Activated CD8-positive, alpha-beta T cell treated with anti-CD3 and anti-CD28 coated beads, Interleukin-2, amount 10 ng/mL, durations not matched to agents 7 days and 5 days (primary cell): ENCODE measurements at regions not wholly inside any gene's neighbourhood (a gene's known extent, or its start where the extent isn't known, plus 50 kb on each side); places are given as distances from the start of the nearest gene placed in this dataset.

Experiments used
- ATAC-seq: fragments of 150-1000 bp; cut with Tn5 transposase; one replicate; pipeline ENCODE4 v1.10.0; 2021; ENCODE audit warnings: moderate library complexity
- CTCF ChIA-PET: fragments of 350-600 bp; sonication (Branson Sonifier 250); formaldehyde crosslinking; loops from one replicate; lab custom pipeline; 2021; ENCODE audit warnings: antibody characterized with exemption; lab: Charles Lee
- POLR2A ChIA-PET: fragments of 350-600 bp; sonication (Branson Sonifier 250); formaldehyde crosslinking; loops from one replicate; lab custom pipeline; 2021; ENCODE audit warnings: antibody characterized with exemption; lab: Charles Lee
- DNase-seq: peaks from one replicate; pipeline ENCODE4 v3.0.0-alpha.2; 2020
- H3K27ac Mint-ChIP-seq: one replicate; pipeline ENCODE4 v1.8.0; 2021; ENCODE audit warnings: mild to moderate bottlenecking, mixed read lengths
- H3K27me3 Mint-ChIP-seq: one replicate; pipeline ENCODE4 v1.8.0; 2021; ENCODE audit warnings: low read depth, mixed read lengths
- H3K36me3 Mint-ChIP-seq: one replicate; pipeline ENCODE4 v1.8.0; 2021; ENCODE audit warnings: low read depth, mixed read lengths
- H3K4me1 Mint-ChIP-seq: one replicate; pipeline ENCODE4 v1.8.0; 2021; ENCODE audit warnings: low read depth, mixed read lengths
- H3K4me3 Mint-ChIP-seq: one replicate; pipeline ENCODE4 v1.8.0; 2021; ENCODE audit warnings: mild to moderate bottlenecking, mixed read lengths
- H3K9me3 Mint-ChIP-seq: one replicate; pipeline ENCODE4 v1.8.0; 2022; ENCODE audit warnings: mixed read lengths; ENCODE audit not compliant: insufficient read depth

DNA sequence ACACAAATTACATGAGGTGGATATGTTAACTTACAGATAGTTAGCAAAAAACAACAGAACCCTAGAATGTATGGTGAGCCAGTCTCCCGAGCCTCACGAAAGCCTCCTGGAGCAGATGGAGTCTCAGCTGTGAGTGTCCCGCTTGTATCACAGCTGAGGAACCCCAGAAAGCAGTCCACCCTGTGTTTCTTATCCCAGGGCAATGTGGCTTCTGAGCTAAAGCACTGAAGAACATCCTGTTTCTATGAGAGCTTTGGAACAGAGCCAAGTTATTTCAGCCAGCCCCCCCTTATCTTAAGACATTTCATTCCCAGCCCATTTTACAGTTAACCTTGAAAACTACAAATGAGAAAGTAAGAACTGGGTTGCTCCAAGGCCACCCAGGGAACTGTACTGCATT lies 1220.9 kb upstream of the CDH6 start:
- no peak overlapping the region for H3K27ac Mint-ChIP-seq
- DNase-seq (no peak), ATAC-seq (no peak)
- H3K27me3 Mint-ChIP-seq = no peaks in the 10 kb centered on the region
- H3K4me3 Mint-ChIP-seq = no peak overlapping the region
- ChIA-PET CTCF (interaction anchor here (0.6 kb wide), 1 partner anchor 1790 kb away, joined by 3 read pairs; no protein-coding TSS in a partner anchor), POLR2A (no interaction called here)
- H3K36me3 Mint-ChIP-seq = no peaks in the 10 kb centered on the region
- peaks cover 18% of the 10 kb centered on the region for H3K9me3 Mint-ChIP-seq
- no peaks in the 10 kb centered on the region for H3K4me1 Mint-ChIP-seq

DNA sequence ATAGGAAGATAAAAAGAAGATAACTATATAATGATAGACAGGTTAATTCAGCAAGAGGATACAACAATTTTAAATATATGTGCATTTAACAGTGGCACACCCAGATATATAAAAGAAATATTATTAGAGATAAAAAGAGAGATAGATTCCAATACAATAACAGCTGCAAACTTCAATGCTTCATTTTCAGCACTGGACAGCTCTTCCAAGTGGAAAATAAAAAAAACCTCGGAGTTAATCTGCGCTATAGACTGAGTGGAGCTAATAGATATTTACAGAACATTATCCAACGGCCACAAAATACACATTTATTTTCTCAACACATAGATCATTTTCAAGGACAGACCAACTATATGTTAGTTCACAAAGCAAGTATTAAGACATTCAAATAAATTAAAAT lies 1229.5 kb upstream of the CDH6 start:
- no peak overlapping the region for H3K27ac Mint-ChIP-seq
- no peaks in the 10 kb centered on the region for H3K36me3 Mint-ChIP-seq
- ChIA-PET POLR2A (no interaction called here), CTCF (no interaction called here)
- DNase-seq (no peak), ATAC-seq (no peak)
- no peak overlapping the region for H3K4me3 Mint-ChIP-seq
- peaks cover 49% of the 10 kb centered on the region for H3K9me3 Mint-ChIP-seq
- no peaks in the 10 kb centered on the region for H3K27me3 Mint-ChIP-seq
- H3K4me1 Mint-ChIP-seq = no peaks in the 10 kb centered on the region

DNA sequence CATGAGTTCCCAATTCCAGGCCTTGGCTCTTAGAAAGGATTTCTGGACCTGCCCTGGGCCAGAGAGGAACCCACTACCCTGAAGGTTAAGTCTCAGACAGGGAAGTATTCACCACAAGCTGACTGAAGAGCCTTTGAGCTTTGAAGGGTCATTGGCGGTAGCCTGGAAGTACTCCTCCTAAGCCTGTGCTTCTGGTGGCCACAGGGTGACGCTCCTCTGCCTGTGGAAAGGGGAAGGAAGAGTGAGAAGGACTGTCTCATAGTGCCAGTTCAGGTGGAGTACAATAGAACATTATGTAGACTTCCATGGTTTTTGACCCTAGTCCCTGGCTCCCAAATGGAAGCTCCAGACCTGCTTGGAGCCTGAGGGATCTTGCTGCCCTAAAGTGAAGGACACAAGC lies 1233.2 kb upstream of the CDH6 start:
- Mint-ChIP-seq H3K27ac (no peak overlapping the region), H3K9me3 (peaks cover 34% of the 10 kb centered on the region), H3K36me3 (no peaks in the 10 kb centered on the region), H3K27me3 (no peaks in the 10 kb centered on the region), H3K4me3 (no peak overlapping the region), H3K4me1 (no peaks in the 10 kb centered on the region)
- ATAC-seq = no peak
- POLR2A ChIA-PET = no interaction called here
- CTCF ChIA-PET = no interaction called here
- no peak for DNase-seq

DNA sequence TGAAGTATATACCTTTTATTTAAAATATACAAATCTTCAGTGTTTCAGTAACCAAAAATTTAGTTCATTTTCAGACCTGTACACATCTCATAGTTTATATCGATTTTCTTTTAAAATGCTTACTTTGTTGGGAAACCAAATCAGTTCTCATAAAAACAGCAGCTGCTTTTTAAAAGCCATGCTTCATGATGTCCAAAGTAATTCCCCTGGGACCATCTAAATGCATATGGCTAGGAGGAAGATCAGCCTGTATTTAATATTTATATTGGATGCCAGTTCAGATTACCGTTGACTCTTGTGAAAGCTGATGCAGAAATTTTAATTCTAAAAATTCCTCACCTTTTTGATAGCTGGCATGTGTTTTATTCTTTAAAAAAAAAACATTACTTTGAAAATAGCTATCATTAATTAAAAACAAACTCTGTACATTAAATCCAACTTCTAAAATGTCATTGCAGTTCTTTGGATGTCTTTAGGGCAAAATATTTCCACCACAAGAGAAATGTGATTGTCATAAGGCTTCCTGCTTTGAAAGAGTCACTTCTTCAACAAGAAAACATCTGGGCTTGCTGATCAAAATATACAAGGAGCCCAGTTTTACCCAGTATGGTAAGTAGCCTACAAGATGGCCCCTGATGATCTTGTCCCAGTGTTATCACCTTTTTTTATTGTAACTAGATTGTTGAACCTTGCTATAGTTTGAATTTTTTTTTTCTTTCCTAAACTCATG lies 1242.9 kb upstream of the CDH6 start:
- Mint-ChIP-seq H3K27me3 (no peaks in the 10 kb centered on the region), H3K36me3 (no peaks in the 10 kb centered on the region), H3K4me3 (no peak overlapping the region), H3K27ac (no peak overlapping the region), H3K4me1 (no peaks in the 10 kb centered on the region), H3K9me3 (no peaks in the 10 kb centered on the region)
- ATAC-seq = no peak
- ChIA-PET CTCF (no interaction called here), POLR2A (no interaction called here)
- DNase-seq = no peak

DNA sequence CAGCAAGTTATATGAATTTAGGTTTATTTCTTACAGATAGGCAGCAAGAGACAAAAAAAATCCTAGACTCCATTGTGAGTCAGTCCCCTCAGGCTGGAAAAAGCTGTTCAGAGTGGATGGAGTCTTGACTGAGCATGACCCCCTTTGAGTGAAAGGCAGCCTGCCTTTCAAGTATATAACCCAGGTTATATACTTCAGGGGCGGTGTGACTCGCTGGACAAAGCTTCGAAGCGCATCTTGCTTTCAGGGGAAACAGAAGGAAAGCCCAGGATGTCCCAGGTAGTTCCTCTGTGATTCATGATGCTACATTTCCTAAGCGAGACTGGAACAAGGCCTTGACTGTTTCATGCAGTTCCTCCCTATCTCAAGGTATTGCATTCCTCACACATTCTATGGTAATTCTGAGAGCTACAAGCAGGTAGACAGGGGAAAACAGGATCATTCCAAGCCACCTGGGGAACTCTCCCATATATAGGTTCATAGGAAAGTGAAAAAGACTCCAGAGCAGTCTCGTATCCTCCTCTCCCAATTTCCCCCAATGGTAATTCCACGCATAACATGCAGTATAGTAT lies 1244.1 kb upstream of the CDH6 start:
- POLR2A ChIA-PET = no interaction called here

DNA sequence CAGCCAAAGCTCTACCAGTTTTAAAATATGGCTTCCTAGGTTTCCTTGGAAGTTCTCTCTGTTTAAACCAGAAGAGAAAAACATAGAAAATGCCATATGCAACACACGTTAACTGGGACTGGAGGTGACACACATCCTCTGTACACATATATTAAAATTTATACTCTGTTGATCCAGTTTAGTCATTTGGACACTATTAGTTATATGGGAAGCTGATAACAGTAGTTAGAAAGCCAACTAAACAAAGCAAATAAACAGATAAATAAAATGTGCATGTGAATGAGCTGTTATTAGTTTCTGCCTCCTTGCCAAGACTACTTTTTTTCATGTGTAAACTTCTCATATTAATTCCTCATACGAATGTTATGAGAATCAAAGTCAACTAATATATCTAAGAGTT lies 1249.2 kb upstream of the CDH6 start:
- H3K4me3 Mint-ChIP-seq = no peak overlapping the region
- no peaks in the 10 kb centered on the region for H3K4me1 Mint-ChIP-seq
- H3K9me3 Mint-ChIP-seq = no peaks in the 10 kb centered on the region
- CTCF ChIA-PET = no interaction called here
- no peaks in the 10 kb centered on the region for H3K36me3 Mint-ChIP-seq
- H3K27ac Mint-ChIP-seq = no peak overlapping the region
- H3K27me3 Mint-ChIP-seq = no peaks in the 10 kb centered on the region
- POLR2A ChIA-PET = no interaction called here
- DNase-seq (no peak), ATAC-seq (no peak)

More for the DNA sequence above, 1244.1 kb upstream of the CDH6 start:
- Mint-ChIP-seq H3K27ac (no peak overlapping the region), H3K4me1 (no peaks in the 10 kb centered on the region), H3K9me3 (no peaks in the 10 kb centered on the region), H3K27me3 (no peaks in the 10 kb centered on the region), H3K4me3 (no peak overlapping the region), H3K36me3 (no peaks in the 10 kb centered on the region)
- no peak for ATAC-seq
- no peak for DNase-seq
- CTCF ChIA-PET = no interaction called here

DNA sequence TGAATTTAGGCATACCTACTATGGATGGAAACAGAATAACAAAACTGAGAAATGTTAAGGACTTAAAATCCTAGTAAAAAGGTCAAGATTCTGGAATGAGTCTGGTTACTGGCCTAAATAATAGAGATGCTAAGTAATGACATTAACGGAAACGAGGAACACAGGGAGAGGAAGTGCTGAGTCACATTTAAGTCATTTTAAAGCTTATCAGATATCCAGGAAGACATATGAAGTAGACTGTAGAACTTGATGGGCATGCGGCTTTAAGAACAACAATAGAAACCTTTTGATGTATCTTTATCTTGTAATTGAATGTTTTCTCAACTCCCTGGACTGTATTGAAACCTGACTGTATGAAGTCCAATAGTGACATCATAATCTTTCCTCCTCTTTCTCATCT lies 1251.4 kb upstream of the CDH6 start:
- no peak for ATAC-seq
- ChIA-PET POLR2A (no interaction called here), CTCF (no interaction called here)
- H3K36me3 Mint-ChIP-seq = no peaks in the 10 kb centered on the region
- no peaks in the 10 kb centered on the region for H3K27me3 Mint-ChIP-seq
- H3K27ac Mint-ChIP-seq = no peak overlapping the region
- H3K4me3 Mint-ChIP-seq = no peak overlapping the region
- DNase-seq = no peak
- no peaks in the 10 kb centered on the region for H3K4me1 Mint-ChIP-seq
- no peaks in the 10 kb centered on the region for H3K9me3 Mint-ChIP-seq

DNA sequence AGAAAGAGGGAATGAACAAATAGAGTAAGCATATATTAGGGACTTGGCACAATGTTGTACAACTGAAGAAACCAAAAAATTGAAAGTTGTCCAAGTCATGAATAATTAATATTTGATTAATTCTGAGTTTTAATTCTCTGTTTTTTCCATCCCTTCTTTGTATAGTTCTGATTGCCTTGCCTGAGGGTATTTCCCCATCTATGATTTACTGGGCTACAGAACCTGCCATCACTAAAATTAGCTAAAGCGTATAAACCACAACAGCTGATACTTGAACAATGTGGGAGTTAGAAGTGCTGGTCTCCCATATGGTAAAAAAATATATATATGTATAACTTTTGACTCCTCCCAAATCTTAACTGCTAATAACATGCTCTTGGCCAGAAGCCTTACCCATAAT lies 1253.5 kb upstream of the CDH6 start:
- ChIA-PET POLR2A (no interaction called here), CTCF (no interaction called here)
- Mint-ChIP-seq H3K9me3 (peaks cover 1% of the 10 kb centered on the region), H3K27me3 (no peaks in the 10 kb centered on the region), H3K4me3 (no peak overlapping the region), H3K36me3 (no peaks in the 10 kb centered on the region), H3K4me1 (no peaks in the 10 kb centered on the region), H3K27ac (no peak overlapping the region)
- ATAC-seq (no peak), DNase-seq (no peak)

DNA sequence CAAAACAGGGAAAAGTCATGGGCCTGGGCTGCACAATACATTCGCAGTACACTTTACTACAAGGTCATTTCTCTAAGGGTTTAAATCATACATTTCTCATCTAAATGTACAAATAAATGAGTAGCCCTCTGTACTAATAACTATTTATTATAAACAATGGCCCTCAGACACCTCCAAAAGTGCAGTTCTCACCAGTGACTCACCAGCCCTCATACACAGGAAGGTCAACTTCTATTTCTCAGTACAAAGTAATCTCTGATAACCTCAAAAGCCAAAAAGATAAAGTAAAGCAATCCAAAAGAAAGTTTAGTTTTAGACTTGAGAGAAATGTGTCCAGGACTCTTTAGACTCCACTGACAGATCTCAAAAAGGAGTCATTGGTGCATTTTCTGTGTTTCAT lies 1258.1 kb upstream of the CDH6 start:
- no peak for DNase-seq
- ChIA-PET CTCF (no interaction called here), POLR2A (no interaction called here)
- Mint-ChIP-seq H3K4me3 (no peak overlapping the region), H3K36me3 (no peaks in the 10 kb centered on the region), H3K27me3 (no peaks in the 10 kb centered on the region), H3K9me3 (peaks cover 6% of the 10 kb centered on the region), H3K27ac (no peak overlapping the region), H3K4me1 (no peaks in the 10 kb centered on the region)
- ATAC-seq = no peak

DNA sequence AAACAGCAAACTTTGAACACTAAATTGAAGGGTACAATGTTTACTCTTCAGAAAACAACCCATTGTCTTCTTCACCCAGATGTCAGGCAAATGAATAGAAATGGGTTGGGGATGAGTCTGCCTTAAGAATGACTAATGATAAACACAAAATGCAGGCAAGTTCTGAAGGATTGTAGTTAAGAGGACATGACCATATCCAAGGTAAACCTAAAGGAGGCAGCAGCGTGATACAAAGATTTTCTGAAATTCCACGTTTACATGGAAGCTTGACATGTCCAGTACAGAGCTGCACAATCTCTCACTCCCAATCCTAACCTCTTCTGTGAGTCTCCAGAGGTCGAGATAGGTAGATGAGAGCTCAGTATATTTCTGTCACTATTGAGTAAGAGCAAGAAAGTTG lies 1263.2 kb upstream of the CDH6 start:
- Mint-ChIP-seq H3K27ac (no peak overlapping the region), H3K36me3 (no peaks in the 10 kb centered on the region), H3K27me3 (no peaks in the 10 kb centered on the region), H3K4me3 (no peak overlapping the region), H3K9me3 (peaks cover 6% of the 10 kb centered on the region), H3K4me1 (no peaks in the 10 kb centered on the region)
- ATAC-seq (no peak), DNase-seq (no peak)
- ChIA-PET POLR2A (no interaction called here), CTCF (no interaction called here)

DNA sequence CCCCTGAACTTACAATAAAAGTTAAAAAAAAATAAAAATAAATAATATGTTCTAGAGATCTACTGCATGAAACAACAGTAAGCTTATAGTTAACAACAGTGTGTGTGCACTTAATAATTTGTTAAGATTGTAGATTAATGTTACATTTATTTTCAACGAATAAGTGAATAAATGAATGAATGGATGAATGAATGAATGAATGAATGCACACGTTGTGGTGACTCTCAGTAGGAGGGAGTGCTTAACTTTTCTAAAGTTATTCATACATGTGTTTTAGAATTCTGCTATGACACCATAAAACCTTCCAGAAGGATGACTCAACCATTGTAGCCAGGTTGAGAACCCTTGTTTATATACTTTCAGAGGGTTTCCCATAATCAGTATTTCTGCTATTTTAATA lies 1269.4 kb upstream of the CDH6 start:
- H3K9me3 Mint-ChIP-seq = peaks cover 5% of the 10 kb centered on the region
- no peaks in the 10 kb centered on the region for H3K4me1 Mint-ChIP-seq
- no peaks in the 10 kb centered on the region for H3K27me3 Mint-ChIP-seq
- POLR2A ChIA-PET = no interaction called here
- no peak overlapping the region for H3K4me3 Mint-ChIP-seq
- DNase-seq (no peak), ATAC-seq (no peak)
- CTCF ChIA-PET = no interaction called here
- no peaks in the 10 kb centered on the region for H3K36me3 Mint-ChIP-seq
- no peak overlapping the region for H3K27ac Mint-ChIP-seq

DNA sequence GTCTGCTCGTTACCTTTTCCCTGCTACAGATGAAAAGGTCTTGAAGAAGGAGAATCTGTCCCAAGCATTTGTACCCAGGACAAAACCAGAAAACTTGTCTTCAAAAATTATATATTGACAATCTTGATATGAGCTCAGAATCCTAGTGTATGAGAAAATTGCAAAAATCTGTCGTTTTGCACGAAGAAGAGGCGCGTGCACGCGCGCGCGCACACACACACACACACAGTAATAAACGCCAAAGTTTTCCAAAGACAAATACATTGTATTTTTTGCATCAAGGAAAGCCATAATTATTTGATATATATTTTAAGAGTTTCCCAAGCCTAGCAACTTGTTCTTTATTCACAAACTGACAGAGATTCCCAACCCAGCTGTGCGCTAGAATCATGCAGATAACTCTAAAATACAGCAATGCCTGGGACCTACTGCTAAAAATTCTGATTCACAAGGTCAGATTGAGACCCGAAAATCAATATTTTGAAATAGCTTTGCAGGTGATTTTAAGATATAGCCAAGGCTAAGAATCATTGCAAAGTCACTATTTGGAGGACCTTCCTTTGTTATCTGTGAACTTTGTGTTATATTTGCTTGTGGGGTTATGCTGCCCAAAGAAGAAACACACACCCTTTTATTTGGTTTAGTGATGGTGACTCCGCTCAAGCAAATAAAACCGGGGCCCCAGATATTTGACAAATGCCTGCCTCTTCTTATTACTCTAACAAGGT lies 1287.7 kb upstream of the CDH6 start:
- Mint-ChIP-seq H3K4me1 (no peaks in the 10 kb centered on the region), H3K36me3 (no peaks in the 10 kb centered on the region), H3K27ac (no peak overlapping the region), H3K4me3 (no peak overlapping the region), H3K9me3 (peaks cover 8% of the 10 kb centered on the region), H3K27me3 (no peaks in the 10 kb centered on the region)
- ATAC-seq = no peak
- POLR2A ChIA-PET = no interaction called here
- no peak for DNase-seq
- CTCF ChIA-PET = no interaction called here
